ENCODE measurements at regions not wholly inside any gene's neighbourhood (a gene's known extent, or its start where the extent isn't known, plus 50 kb on each side); places are given as distances from the start of the nearest gene placed in this dataset.
"Not testable (repeated sequence)": the region's sequence is repeated elsewhere in the genome, so short reads cannot be mapped to it uniquely, and the experiment has no call there.

GRCh38 chr15:91356083-91356482, 256.0 kb downstream of the SV2B start:
- Histone ChIP-seq H3K4me1 (ENCODE audit: control insufficient read depth in 1 of 2, insufficient read depth in 2 of 2, low read length in 2 of 2) (peaks cover 6 to 13% of the 10 kb centered on the region in 2 donors), H3K27me3 (ENCODE audit: control insufficient read depth in 1 of 2, insufficient read depth in 2 of 2, low read length in 2 of 2) (peaks cover 0 to 3% of the 10 kb centered on the region in 2 donors), H3K36me3 (ENCODE audit: control insufficient read depth in 1 of 2, insufficient read depth in 2 of 2, low read length in 2 of 2) (no peaks in the 10 kb centered on the region), H3K9ac (ENCODE audit: low read depth in 1 of 2, low read length in 2 of 2) (no peak overlapping the region), H3K27ac (ENCODE audit: low read depth, low read length) (no peak overlapping the region), H3K4me3 (ENCODE audit: low read depth in 1 of 2, low read length in 2 of 2) (no peak overlapping the region), H3K9me3 (ENCODE audit: control insufficient read depth in 1 of 2, low read length in 2 of 2) (no peaks in the 10 kb centered on the region)

DNA sequence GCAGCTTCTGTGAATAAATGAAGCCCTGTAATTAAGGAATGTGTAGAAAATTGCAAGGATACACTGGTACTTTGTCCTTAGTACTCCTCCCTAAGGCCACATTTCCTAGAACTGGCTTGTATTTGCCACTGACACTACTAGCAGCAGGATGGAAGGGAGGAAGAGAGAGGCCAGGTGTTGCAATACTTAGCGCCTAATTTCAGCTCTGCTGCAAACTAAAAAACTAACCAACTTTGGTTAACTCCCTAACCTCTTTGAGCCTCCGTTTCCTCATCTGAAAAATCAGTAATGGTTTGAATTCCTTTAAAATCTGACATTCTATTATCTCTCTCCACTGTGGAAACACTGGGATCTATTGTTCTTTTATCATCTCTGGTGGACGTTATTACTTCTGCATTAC, 257.0 kb downstream of the SV2B start:
- Histone ChIP-seq H3K4me3 (ENCODE audit: low read depth in 1 of 2, low read length in 2 of 2) (no peak overlapping the region), H3K27me3 (ENCODE audit: control insufficient read depth in 1 of 2, insufficient read depth in 2 of 2, low read length in 2 of 2) (peaks cover 0 to 3% of the 10 kb centered on the region in 2 donors), H3K9me3 (ENCODE audit: control insufficient read depth in 1 of 2, low read length in 2 of 2) (no peaks in the 10 kb centered on the region), H3K27ac (ENCODE audit: low read depth, low read length) (no peak overlapping the region), H3K4me1 (ENCODE audit: control insufficient read depth in 1 of 2, insufficient read depth in 2 of 2, low read length in 2 of 2) (peaks cover 6 to 13% of the 10 kb centered on the region in 2 donors), H3K9ac (ENCODE audit: low read depth in 1 of 2, low read length in 2 of 2) (no peak overlapping the region), H3K36me3 (ENCODE audit: control insufficient read depth in 1 of 2, insufficient read depth in 2 of 2, low read length in 2 of 2) (no peaks in the 10 kb centered on the region)

- no peak overlapping the region for H3K9ac ChIP-seq (ENCODE audit: low read depth in 1 of 2, low read length in 2 of 2)
- no peak overlapping the region for H3K27ac ChIP-seq (ENCODE audit: low read depth, low read length)
- H3K27me3 ChIP-seq (ENCODE audit: control insufficient read depth in 1 of 2, insufficient read depth in 2 of 2, low read length in 2 of 2), result peaks cover 0 to 3% of the 10 kb centered on the region in 2 donors
- H3K36me3 ChIP-seq (ENCODE audit: control insufficient read depth in 1 of 2, insufficient read depth in 2 of 2, low read length in 2 of 2), result no peaks in the 10 kb centered on the region
- H3K4me1 ChIP-seq (ENCODE audit: control insufficient read depth in 1 of 2, insufficient read depth in 2 of 2, low read length in 2 of 2), result peaks cover 6 to 13% of the 10 kb centered on the region in 2 donors
- no peaks in the 10 kb centered on the region for H3K9me3 ChIP-seq (ENCODE audit: control insufficient read depth in 1 of 2, low read length in 2 of 2)
- H3K4me3 ChIP-seq (ENCODE audit: low read depth in 1 of 2, low read length in 2 of 2), result no peak overlapping the region
These were observed 257.4 kb downstream of the SV2B start for GRCh38 chr15:91357486-91357885.

DNA sequence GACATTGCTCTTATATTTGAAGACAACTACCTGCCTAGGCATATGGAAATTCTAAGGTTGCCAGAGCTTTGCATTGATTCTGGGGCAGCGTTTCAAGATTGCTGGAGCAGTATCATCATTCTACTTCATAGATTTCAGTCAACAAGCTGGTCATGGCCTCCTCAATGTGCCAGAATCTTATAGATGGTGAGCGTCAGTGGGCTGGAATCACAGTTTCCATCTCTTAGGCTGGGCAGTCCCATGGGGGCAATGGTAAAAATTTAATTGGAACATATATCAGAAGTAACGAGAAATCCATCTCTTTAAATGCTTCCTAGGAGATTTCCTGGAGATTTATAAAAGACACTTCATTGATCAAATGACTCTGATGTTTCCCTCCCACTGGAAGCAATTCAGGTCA, 258.3 kb downstream of the SV2B start:
- H3K36me3 ChIP-seq (ENCODE audit: control insufficient read depth in 1 of 2, insufficient read depth in 2 of 2, low read length in 2 of 2), result no peaks in the 10 kb centered on the region
- no peaks in the 10 kb centered on the region for H3K9me3 ChIP-seq (ENCODE audit: control insufficient read depth in 1 of 2, low read length in 2 of 2)
- no peak overlapping the region for H3K9ac ChIP-seq (ENCODE audit: low read depth in 1 of 2, low read length in 2 of 2)
- no peak overlapping the region for H3K27ac ChIP-seq (ENCODE audit: low read depth, low read length)
- H3K4me1 ChIP-seq (ENCODE audit: control insufficient read depth in 1 of 2, insufficient read depth in 2 of 2, low read length in 2 of 2), result peaks cover 6 to 13% of the 10 kb centered on the region in 2 donors
- peaks cover 0 to 3% of the 10 kb centered on the region in 2 donors for H3K27me3 ChIP-seq (ENCODE audit: control insufficient read depth in 1 of 2, insufficient read depth in 2 of 2, low read length in 2 of 2)
- H3K4me3 ChIP-seq (ENCODE audit: low read depth in 1 of 2, low read length in 2 of 2), result no peak overlapping the region

DNA sequence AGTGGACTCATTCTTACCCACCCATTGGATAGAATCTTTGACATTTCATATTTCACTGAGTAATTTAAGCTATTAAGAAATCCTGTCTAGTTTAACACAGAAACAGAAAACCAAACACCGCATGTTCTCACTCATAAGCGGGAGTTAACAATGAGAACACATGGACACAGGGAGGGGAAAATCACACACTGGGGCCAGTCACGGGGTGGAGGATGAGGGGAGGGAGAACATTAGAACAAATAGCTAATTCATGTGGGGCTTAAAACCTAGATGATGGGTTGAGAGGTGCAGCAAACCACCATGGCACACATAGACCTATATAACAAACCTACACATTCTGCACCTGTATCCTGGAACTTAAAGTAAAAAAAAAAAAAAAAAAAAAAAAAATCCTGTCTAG, 261.6 kb downstream of the SV2B start:
- not testable (repeated sequence) for H3K27ac ChIP-seq (ENCODE audit: low read depth, low read length); H3K9me3 ChIP-seq (ENCODE audit: control insufficient read depth in 1 of 2, low read length in 2 of 2); H3K27me3 ChIP-seq (ENCODE audit: control insufficient read depth in 1 of 2, insufficient read depth in 2 of 2, low read length in 2 of 2); H3K36me3 ChIP-seq (ENCODE audit: control insufficient read depth in 1 of 2, insufficient read depth in 2 of 2, low read length in 2 of 2); H3K9ac ChIP-seq (ENCODE audit: low read depth in 1 of 2, low read length in 2 of 2); H3K4me3 ChIP-seq (ENCODE audit: low read depth in 1 of 2, low read length in 2 of 2); H3K4me1 ChIP-seq (ENCODE audit: control insufficient read depth in 1 of 2, insufficient read depth in 2 of 2, low read length in 2 of 2)

DNA sequence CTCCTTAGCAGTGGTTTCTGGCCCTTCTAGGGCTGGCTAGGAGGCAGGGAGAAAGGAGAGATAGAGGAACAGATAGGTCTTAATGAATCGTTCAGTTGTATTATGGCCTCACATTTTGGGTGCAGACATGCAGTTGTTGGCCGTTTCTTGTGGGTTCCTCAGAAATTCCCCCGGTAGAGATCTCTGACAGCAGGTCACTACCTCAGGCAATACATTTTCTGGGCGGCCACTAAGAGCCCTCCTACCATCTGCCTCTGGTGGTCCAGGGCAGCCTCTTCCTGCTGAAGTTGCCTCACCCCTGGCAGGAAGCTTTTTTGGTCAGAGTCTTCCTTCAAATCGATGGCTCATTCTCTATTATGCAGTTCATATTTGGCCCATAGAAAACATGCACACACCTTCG, 266.1 kb downstream of the SV2B start:
- Histone ChIP-seq H3K36me3 (ENCODE audit: control insufficient read depth in 1 of 2, insufficient read depth in 2 of 2, low read length in 2 of 2) (no peaks in the 10 kb centered on the region), H3K27ac (ENCODE audit: low read depth, low read length) (no peak overlapping the region), H3K4me1 (ENCODE audit: control insufficient read depth in 1 of 2, insufficient read depth in 2 of 2, low read length in 2 of 2) (no peaks in the 10 kb centered on the region), H3K9ac (ENCODE audit: low read depth in 1 of 2, low read length in 2 of 2) (no peak overlapping the region), H3K9me3 (ENCODE audit: control insufficient read depth in 1 of 2, low read length in 2 of 2) (no peaks in the 10 kb centered on the region), H3K4me3 (ENCODE audit: low read depth in 1 of 2, low read length in 2 of 2) (no peak overlapping the region), H3K27me3 (ENCODE audit: control insufficient read depth in 1 of 2, insufficient read depth in 2 of 2, low read length in 2 of 2) (no peaks in the 10 kb centered on the region)

- no peak overlapping the region for H3K9ac ChIP-seq (ENCODE audit: low read depth in 1 of 2, low read length in 2 of 2)
- H3K27ac ChIP-seq (ENCODE audit: low read depth, low read length), result no peak overlapping the region
- H3K27me3 ChIP-seq (ENCODE audit: control insufficient read depth in 1 of 2, insufficient read depth in 2 of 2, low read length in 2 of 2), result no peaks in the 10 kb centered on the region
- H3K4me3 ChIP-seq (ENCODE audit: low read depth in 1 of 2, low read length in 2 of 2), result no peak overlapping the region
- H3K9me3 ChIP-seq (ENCODE audit: control insufficient read depth in 1 of 2, low read length in 2 of 2), result peaks cover 0 to 4% of the 10 kb centered on the region in 2 donors
- no peaks in the 10 kb centered on the region for H3K4me1 ChIP-seq (ENCODE audit: control insufficient read depth in 1 of 2, insufficient read depth in 2 of 2, low read length in 2 of 2)
- no peaks in the 10 kb centered on the region for H3K36me3 ChIP-seq (ENCODE audit: control insufficient read depth in 1 of 2, insufficient read depth in 2 of 2, low read length in 2 of 2)
These were observed 268.6 kb downstream of the SV2B start for GRCh38 chr15:91368611-91369010.

DNA sequence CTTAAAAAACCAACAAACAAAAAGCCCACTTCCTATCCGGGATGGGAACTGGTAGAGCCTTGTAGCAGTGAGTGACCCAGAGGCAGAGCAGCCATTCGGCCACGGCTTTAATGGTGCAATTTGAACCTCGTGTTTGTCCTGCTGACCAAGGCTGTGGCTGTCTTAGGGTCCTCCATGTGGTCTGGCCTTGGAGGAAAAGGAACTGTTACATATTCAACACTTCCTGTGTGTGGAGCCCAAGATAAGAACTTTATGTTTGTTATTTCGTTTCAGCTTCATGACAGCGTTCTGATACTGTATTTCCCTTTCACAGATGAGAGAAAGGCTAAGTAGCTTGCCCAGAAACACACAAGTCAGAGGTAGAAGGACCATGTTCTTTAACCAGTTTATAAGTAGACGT, 269.8 kb downstream of the SV2B start:
- no peaks in the 10 kb centered on the region for H3K36me3 ChIP-seq (ENCODE audit: control insufficient read depth in 1 of 2, insufficient read depth in 2 of 2, low read length in 2 of 2)
- no peak overlapping the region for H3K4me3 ChIP-seq (ENCODE audit: low read depth in 1 of 2, low read length in 2 of 2)
- no peaks in the 10 kb centered on the region for H3K4me1 ChIP-seq (ENCODE audit: control insufficient read depth in 1 of 2, insufficient read depth in 2 of 2, low read length in 2 of 2)

GRCh38 chr15:91371345-91371744, 271.3 kb downstream of the SV2B start:
- not testable (repeated sequence) for H3K4me1 ChIP-seq (ENCODE audit: control insufficient read depth in 1 of 2, insufficient read depth in 2 of 2, low read length in 2 of 2); H3K27me3 ChIP-seq (ENCODE audit: control insufficient read depth in 1 of 2, insufficient read depth in 2 of 2, low read length in 2 of 2); H3K4me3 ChIP-seq (ENCODE audit: low read depth in 1 of 2, low read length in 2 of 2); H3K27ac ChIP-seq (ENCODE audit: low read depth, low read length); H3K9me3 ChIP-seq (ENCODE audit: control insufficient read depth in 1 of 2, low read length in 2 of 2); H3K9ac ChIP-seq (ENCODE audit: low read depth in 1 of 2, low read length in 2 of 2); H3K36me3 ChIP-seq (ENCODE audit: control insufficient read depth in 1 of 2, insufficient read depth in 2 of 2, low read length in 2 of 2)

More for the DNA sequence above, 269.8 kb downstream of the SV2B start:
- Histone ChIP-seq H3K27ac (ENCODE audit: low read depth, low read length) (no peak overlapping the region), H3K9ac (ENCODE audit: low read depth in 1 of 2, low read length in 2 of 2) (no peak overlapping the region), H3K9me3 (ENCODE audit: control insufficient read depth in 1 of 2, low read length in 2 of 2) (peaks cover 0 to 4% of the 10 kb centered on the region in 2 donors), H3K27me3 (ENCODE audit: control insufficient read depth in 1 of 2, insufficient read depth in 2 of 2, low read length in 2 of 2) (no peaks in the 10 kb centered on the region)

DNA sequence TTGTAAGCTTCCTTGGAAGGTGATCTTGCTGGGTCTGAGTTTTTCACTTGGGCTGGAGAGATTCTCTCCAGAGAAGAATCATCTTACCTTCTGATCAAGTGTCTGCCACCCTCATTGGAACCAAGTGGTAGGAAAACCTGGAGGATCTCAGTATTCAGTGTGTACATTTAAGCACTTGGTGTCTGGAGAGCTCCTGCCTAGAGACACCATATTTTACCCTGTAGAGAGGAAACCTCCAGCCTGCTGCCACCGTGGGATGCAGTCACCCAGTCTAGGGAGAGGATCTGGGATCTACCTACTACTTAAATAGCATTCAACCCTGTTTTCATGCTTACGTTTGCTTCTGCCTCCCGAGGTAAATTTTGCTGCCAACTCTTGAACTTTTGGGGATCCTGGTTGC, 274.3 kb downstream of the SV2B start:
- H3K4me1 ChIP-seq (ENCODE audit: control insufficient read depth in 1 of 2, insufficient read depth in 2 of 2, low read length in 2 of 2), result no peaks in the 10 kb centered on the region
- H3K9me3 ChIP-seq (ENCODE audit: control insufficient read depth in 1 of 2, low read length in 2 of 2), result peaks cover 0 to 4% of the 10 kb centered on the region in 2 donors
- H3K4me3 ChIP-seq (ENCODE audit: low read depth in 1 of 2, low read length in 2 of 2), result no peak overlapping the region
- H3K27ac ChIP-seq (ENCODE audit: low read depth, low read length), result no peak overlapping the region
- no peaks in the 10 kb centered on the region for H3K36me3 ChIP-seq (ENCODE audit: control insufficient read depth in 1 of 2, insufficient read depth in 2 of 2, low read length in 2 of 2)
- no peak overlapping the region for H3K9ac ChIP-seq (ENCODE audit: low read depth in 1 of 2, low read length in 2 of 2)
- no peaks in the 10 kb centered on the region for H3K27me3 ChIP-seq (ENCODE audit: control insufficient read depth in 1 of 2, insufficient read depth in 2 of 2, low read length in 2 of 2)

DNA sequence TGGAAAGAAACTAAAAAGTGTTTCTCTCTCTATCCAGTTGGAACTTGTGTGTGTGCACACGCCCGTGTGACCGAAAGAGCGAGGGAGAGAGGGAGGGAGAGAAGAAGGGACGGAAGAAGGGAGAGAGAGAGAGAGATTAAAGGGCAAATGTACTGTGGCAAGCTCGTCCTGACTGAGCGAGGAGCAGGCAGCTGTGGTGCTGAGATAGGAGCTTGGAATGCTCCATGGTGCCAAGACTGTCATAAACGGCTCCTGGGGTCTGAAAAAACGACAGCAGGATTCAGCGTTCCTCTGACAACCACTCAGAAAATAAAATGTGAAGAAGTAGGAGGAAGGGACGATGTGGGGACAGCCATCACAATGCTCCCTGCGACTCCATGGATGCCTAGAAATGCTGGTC, 276.0 kb downstream of the SV2B start:
- Histone ChIP-seq H3K4me1 (ENCODE audit: control insufficient read depth in 1 of 2, insufficient read depth in 2 of 2, low read length in 2 of 2) (no peaks in the 10 kb centered on the region), H3K27ac (ENCODE audit: low read depth, low read length) (no peak overlapping the region), H3K4me3 (ENCODE audit: low read depth in 1 of 2, low read length in 2 of 2) (no peak overlapping the region), H3K27me3 (ENCODE audit: control insufficient read depth in 1 of 2, insufficient read depth in 2 of 2, low read length in 2 of 2) (no peaks in the 10 kb centered on the region), H3K9me3 (ENCODE audit: control insufficient read depth in 1 of 2, low read length in 2 of 2) (peaks cover 0 to 4% of the 10 kb centered on the region in 2 donors), H3K36me3 (ENCODE audit: control insufficient read depth in 1 of 2, insufficient read depth in 2 of 2, low read length in 2 of 2) (no peaks in the 10 kb centered on the region), H3K9ac (ENCODE audit: low read depth in 1 of 2, low read length in 2 of 2) (no peak overlapping the region)

Measured in duodenal mucosa (tissue), 2 donors.